Calu3 (cell line): ENCODE measurements at regions not wholly inside any gene's neighbourhood (a gene's known extent, or its start where the extent isn't known, plus 50 kb on each side); places are given as distances from the start of the nearest gene placed in this dataset.

Source experiments
- BruUV-seq: library from RNA; stranded (reverse); fragments of 400-500 nt; replicated peaks from 2 replicates; lab custom pipeline; 2021; lab: Mats Ljungman, UMichigan
- CTCF ChIA-PET: fragments of 300-600 bp; sonication (Branson Sonifier 250); formaldehyde crosslinking; loops from one replicate; lab custom pipeline; 2022; ENCODE audit warnings: antibody characterized with exemption; lab: Charles Lee
- DNase-seq: peaks from one replicate; pipeline ENCODE4 v3.0.0; 2022
- H3K27ac Mint-ChIP-seq: one replicate; pipeline ENCODE4 v1.8.0; 2022; ENCODE audit warnings: mixed read lengths; ENCODE audit not compliant: unreplicated experiment
- H3K27me3 Mint-ChIP-seq: one replicate; pipeline ENCODE4 v1.8.0; 2022; ENCODE audit warnings: mixed read lengths; ENCODE audit not compliant: unreplicated experiment
- H3K36me3 Mint-ChIP-seq: one replicate; pipeline ENCODE4 v1.8.0; 2022; ENCODE audit warnings: mild to moderate bottlenecking, moderate library complexity, mixed read lengths; ENCODE audit not compliant: insufficient read depth, unreplicated experiment
- H3K4me1 Mint-ChIP-seq: one replicate; pipeline ENCODE4 v1.8.0; 2022; ENCODE audit warnings: mild to moderate bottlenecking, low read depth, mixed read lengths; ENCODE audit not compliant: unreplicated experiment
- H3K4me3 Mint-ChIP-seq: one replicate; pipeline ENCODE4 v1.8.0; 2022; ENCODE audit warnings: mild to moderate bottlenecking, low read depth, moderate library complexity, mixed read lengths; ENCODE audit not compliant: unreplicated experiment
- H3K9me3 Mint-ChIP-seq: one replicate; pipeline ENCODE4 v1.8.0; 2022; ENCODE audit warnings: low read depth, mixed read lengths; ENCODE audit not compliant: unreplicated experiment
- intact Hi-C: fragments of 100-400 bp; cut with micrococcal nuclease; formaldehyde crosslinking; loops from one replicate; pipeline ENCODE4 v1.10.0; 2022; ENCODE audit not compliant: unreplicated experiment
- TF ChIP-seq, protein P1 (sequence below): fragments of 200-600 bp; IDR thresholded peaks from one replicate; pipeline ENCODE4 v1.8.0; 2022; ENCODE audit warnings: antibody characterized with exemption; ENCODE audit not compliant: unreplicated experiment

DNA sequence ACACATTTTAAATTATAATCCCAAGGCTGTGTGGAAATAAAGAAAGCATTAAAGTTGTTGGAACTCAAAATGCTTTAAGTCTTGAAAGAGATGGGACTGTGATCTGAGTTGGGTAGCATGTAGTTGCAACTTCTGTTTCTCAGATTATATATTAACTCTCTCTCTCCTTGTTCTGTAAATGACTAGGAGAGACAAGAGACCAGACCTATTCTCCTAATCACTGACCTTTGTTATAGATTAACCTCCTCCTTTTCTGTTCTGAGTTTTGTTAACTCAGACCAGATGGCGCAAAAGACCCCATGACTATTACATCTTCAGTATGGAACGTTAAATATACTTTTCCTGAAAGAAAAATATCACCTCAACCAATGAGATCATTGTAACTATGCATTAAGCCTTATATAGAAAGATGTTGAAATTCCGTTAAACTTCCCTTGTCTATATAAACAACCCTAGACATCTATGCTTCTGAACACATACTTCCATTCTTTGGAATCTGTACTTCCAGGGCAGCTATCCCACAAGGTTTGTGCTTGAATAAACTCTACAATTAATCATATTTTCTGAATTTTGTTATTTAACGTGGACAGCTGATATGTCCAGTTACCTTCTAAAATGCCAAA is 143.5 kb upstream of the TRIM24 start:
- Mint-ChIP-seq H3K36me3 (no peaks in the 10 kb centered on the region), H3K9me3 (peaks cover 4% of the 10 kb centered on the region), H3K27ac (no peak overlapping the region), H3K4me1 (peaks cover 14% of the 10 kb centered on the region), H3K27me3 (no peaks in the 10 kb centered on the region), H3K4me3 (no peak overlapping the region)
- TF ChIP-seq, protein P1, sequence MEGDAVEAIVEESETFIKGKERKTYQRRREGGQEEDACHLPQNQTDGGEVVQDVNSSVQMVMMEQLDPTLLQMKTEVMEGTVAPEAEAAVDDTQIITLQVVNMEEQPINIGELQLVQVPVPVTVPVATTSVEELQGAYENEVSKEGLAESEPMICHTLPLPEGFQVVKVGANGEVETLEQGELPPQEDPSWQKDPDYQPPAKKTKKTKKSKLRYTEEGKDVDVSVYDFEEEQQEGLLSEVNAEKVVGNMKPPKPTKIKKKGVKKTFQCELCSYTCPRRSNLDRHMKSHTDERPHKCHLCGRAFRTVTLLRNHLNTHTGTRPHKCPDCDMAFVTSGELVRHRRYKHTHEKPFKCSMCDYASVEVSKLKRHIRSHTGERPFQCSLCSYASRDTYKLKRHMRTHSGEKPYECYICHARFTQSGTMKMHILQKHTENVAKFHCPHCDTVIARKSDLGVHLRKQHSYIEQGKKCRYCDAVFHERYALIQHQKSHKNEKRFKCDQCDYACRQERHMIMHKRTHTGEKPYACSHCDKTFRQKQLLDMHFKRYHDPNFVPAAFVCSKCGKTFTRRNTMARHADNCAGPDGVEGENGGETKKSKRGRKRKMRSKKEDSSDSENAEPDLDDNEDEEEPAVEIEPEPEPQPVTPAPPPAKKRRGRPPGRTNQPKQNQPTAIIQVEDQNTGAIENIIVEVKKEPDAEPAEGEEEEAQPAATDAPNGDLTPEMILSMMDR, result no peak
- DNase-seq, result no peak
- BruUV-seq, result no TSS peak
- CTCF ChIA-PET, result no interaction called here
- intact Hi-C loops, result no loop called here

DNA sequence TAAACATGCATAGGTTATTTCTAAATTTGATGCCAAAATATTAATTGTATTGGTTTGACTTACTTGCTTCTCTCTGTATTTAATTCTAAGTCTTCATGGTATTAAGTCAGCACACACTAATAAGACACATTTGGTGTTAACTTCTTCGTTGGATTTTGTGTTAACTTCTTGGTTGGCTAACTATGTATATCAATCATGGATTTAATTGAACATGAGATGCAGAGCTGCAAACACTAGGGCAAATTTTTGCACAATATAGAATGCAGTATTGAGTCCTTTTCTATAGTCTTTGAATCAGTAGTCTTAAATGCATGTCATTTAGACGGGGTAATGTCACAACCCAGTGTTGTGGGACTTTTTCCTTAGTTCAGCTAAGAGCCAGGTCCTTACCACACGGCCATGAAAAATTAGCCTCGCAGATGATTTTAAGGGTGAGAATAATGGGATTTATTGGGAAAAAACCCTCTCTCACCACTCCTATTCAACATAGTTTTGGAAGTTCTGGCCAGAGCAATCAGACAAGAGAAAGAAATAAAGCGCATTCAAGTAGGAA is 142.9 kb upstream of the TRIM24 start:
- TF ChIP-seq, protein P1, result no peak
- CTCF ChIA-PET, result no interaction called here
- Mint-ChIP-seq H3K4me1 (peaks cover 14% of the 10 kb centered on the region), H3K36me3 (no peaks in the 10 kb centered on the region), H3K4me3 (no peak overlapping the region), H3K27me3 (no peaks in the 10 kb centered on the region), H3K9me3 (no peaks in the 10 kb centered on the region), H3K27ac (no peak overlapping the region)
- no TSS peak for BruUV-seq
- DNase-seq, result no peak
- intact Hi-C loops, result no loop called here

DNA sequence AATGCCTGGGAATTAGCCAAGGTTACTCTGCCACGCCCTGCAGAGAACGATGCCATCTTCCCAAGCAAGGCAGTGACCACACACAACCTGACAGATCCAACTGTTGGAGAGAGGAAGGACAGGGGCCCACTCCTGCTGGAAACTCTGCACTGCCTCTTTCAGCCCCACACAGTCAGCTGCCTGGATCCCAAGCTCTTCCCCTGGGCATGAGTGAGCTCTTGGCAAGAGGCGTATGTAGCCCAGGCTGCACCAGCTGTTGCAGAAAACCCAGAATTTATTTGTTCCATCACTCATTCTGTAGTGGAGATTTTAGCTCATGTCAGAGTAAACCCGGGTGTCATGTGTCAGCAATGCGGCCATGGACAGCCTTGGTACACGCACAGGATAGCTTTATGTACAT is 135.1 kb upstream of the TRIM24 start:
- Mint-ChIP-seq H3K27me3 (no peaks in the 10 kb centered on the region), H3K4me3 (no peak overlapping the region), H3K9me3 (no peaks in the 10 kb centered on the region), H3K36me3 (no peaks in the 10 kb centered on the region), H3K4me1 (peaks cover 6% of the 10 kb centered on the region), H3K27ac (no peak overlapping the region)
- DNase-seq, result no peak
- TF ChIP-seq, protein P1, result no peak
- CTCF ChIA-PET, result no interaction called here
- intact Hi-C loops, result no loop called here
- BruUV-seq, result no TSS peak

DNA sequence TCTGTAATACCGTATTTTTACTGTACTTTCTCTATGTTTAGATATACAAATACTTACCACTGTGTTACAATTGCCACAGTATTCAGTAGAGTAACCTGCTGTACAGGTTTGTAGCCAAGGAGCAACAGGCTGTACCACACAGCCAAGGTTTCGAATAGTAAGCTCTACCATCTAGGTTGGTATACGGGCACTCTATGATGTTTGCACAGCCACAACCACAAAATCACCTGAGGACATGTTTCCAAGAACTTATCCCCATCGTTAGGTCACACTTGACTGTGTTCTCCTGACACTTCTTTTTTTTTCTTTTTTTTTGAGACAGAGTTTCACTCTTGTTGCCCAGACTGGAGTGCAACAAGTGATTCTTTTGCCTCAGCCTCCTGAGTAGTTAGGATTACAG is 134.6 kb upstream of the TRIM24 start:
- H3K27me3 Mint-ChIP-seq, result no peaks in the 10 kb centered on the region
- TF ChIP-seq, protein P1, result no peak
- no peak for DNase-seq

More for the DNA sequence above, 134.6 kb upstream of the TRIM24 start:
- no peak overlapping the region for H3K27ac Mint-ChIP-seq
- no peaks in the 10 kb centered on the region for H3K36me3 Mint-ChIP-seq
- peaks cover 4% of the 10 kb centered on the region for H3K9me3 Mint-ChIP-seq
- peaks cover 6% of the 10 kb centered on the region for H3K4me1 Mint-ChIP-seq
- intact Hi-C loops, result no loop called here
- no peak overlapping the region for H3K4me3 Mint-ChIP-seq
- BruUV-seq, result no TSS peak
- CTCF ChIA-PET, result interaction anchor here (0.5 kb wide), 1 partner anchor 156 kb away, joined by 3 read pairs; no protein-coding TSS in a partner anchor
